ENCODE measurements at regions not wholly inside any gene's neighbourhood (a gene's known extent, or its start where the extent isn't known, plus 50 kb on each side); places are given as distances from the start of the nearest gene placed in this dataset.

DNA sequence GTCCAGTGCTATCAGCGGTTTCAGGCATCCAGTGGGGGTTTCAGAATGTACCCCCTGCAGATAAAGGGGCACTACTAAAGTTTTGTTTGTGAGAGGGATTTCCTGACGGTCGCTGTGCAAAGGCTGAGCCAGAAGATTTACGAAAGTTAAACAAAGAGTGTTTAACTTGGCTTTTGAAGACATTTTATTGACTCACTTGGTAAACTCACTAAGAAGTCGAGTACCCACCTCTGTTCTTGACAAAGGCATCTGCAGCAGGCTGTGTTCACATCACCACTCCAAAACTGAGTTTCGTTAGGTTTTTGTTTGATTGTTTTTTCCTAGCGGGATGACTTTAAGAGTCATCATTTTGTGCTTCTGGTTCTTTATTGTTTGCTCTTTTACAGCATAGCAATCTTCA lies 143.9 kb upstream of the TBL1X start:
- no peak for TF ChIP-seq BACH2 (CRISPR knock-in tag; IDR thresholded peaks at IDR 0.05; ENCODE audit: borderline replicate concordance)
- TF ChIP-seq, protein P1, sequence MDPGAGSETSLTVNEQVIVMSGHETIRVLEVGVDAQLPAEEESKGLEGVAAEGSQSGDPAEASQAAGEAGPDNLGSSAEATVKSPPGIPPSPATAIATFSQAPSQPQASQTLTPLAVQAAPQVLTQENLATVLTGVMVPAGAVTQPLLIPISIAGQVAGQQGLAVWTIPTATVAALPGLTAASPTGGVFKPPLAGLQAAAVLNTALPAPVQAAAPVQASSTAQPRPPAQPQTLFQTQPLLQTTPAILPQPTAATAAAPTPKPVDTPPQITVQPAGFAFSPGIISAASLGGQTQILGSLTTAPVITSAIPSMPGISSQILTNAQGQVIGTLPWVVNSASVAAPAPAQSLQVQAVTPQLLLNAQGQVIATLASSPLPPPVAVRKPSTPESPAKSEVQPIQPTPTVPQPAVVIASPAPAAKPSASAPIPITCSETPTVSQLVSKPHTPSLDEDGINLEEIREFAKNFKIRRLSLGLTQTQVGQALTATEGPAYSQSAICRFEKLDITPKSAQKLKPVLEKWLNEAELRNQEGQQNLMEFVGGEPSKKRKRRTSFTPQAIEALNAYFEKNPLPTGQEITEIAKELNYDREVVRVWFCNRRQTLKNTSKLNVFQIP (CRISPR knock-in tag; IDR thresholded peaks at IDR 0.05; ENCODE audit: borderline replicate concordance, low read depth): no peak
